K562 (cell line): ENCODE measurements at regions not wholly inside any gene's neighbourhood (a gene's known extent, or its start where the extent isn't known, plus 50 kb on each side); places are given as distances from the start of the nearest gene placed in this dataset.
A peak's percentile ranks its signal among the peaks of the same experiment; 100 is the strongest.

Experiments used
- BHLHE40 ChIP-seq: IDR thresholded peaks from 2 replicates; pipeline ENCODE4 v1.6.1; 2011; ENCODE audit warnings: low read length, improper control_type of control experiment
- CREB1 ChIP-seq, 2 experiments: sonication (generic) in 1 of 2; formaldehyde crosslinking in 1 of 2; IDR thresholded peaks; 2 replicates each; pipeline versions ENCODE4 v1.6.1 to v1.8.0; 2012 to 2022; ENCODE audit warnings: inconsistent platforms in 1 of 2, mild to moderate bottlenecking in 1 of 2, missing genetic modification reagents in 1 of 2, moderate library complexity in 1 of 2
- CREM ChIP-seq: IDR thresholded peaks from 2 replicates; pipeline ENCODE4 v1.6.1; 2014; ENCODE audit warnings: antibody characterized with exemption, low read depth
- ETV5 ChIP-seq: sonication (generic); formaldehyde crosslinking; IDR thresholded peaks from 2 replicates; pipeline ENCODE4 v1.4.0; 2020; ENCODE audit warnings: low read depth, mild to moderate bottlenecking, missing genetic modification reagents
- MCM7 ChIP-seq, 2 experiments: fragments of 450-650 bp; IDR thresholded peaks; 2 replicates each; pipeline ENCODE4 v1.6.1; 2016 to 2018
- POLR2G ChIP-seq: fragments of 200-400 bp; formaldehyde crosslinking; IDR thresholded peaks from 2 replicates; pipeline ENCODE4 v1.6.1; 2017; ENCODE audit warnings: low read depth, mild to moderate bottlenecking, antibody characterized with exemption, low read length, moderate library complexity
- TCF7 ChIP-seq: sonication (generic); IDR thresholded peaks from 2 replicates; pipeline ENCODE4 v1.6.1; 2016; ENCODE audit warnings: antibody characterized with exemption, borderline replicate concordance
- ZNF165 ChIP-seq: fragments of 250-450 bp; sonication (Bioruptor Pico); IDR thresholded peaks from 2 replicates; pipeline ENCODE4 v1.4.0; 2020; ENCODE audit warnings: borderline replicate concordance
- ZNF263 ChIP-seq: sonication (generic); formaldehyde crosslinking; IDR thresholded peaks from 2 replicates; pipeline ENCODE4 v1.8.0; 2022; ENCODE audit warnings: mild to moderate bottlenecking, missing genetic modification reagents, borderline replicate concordance
- ZNF766 ChIP-seq: fragments of 200-800 bp; sonication (Bioruptor generic); conservative IDR thresholded peaks from 2 replicates; pipeline ENCODE4 v1.6.1; 2016; ENCODE audit warnings: missing genetic modification characterization, missing compliant biosample characterization
- TF ChIP-seq, protein P1 (sequence below): fragments of 450-650 bp; IDR thresholded peaks from 2 replicates; pipeline ENCODE4 v1.6.1; 2016; ENCODE audit warnings: mild to moderate bottlenecking, moderate library complexity
- TF ChIP-seq, protein P2 (sequence below): fragments of 450-650 bp; IDR thresholded peaks from 2 replicates; pipeline ENCODE4 v1.6.1; 2018; ENCODE audit not compliant: partially characterized antibody

DNA sequence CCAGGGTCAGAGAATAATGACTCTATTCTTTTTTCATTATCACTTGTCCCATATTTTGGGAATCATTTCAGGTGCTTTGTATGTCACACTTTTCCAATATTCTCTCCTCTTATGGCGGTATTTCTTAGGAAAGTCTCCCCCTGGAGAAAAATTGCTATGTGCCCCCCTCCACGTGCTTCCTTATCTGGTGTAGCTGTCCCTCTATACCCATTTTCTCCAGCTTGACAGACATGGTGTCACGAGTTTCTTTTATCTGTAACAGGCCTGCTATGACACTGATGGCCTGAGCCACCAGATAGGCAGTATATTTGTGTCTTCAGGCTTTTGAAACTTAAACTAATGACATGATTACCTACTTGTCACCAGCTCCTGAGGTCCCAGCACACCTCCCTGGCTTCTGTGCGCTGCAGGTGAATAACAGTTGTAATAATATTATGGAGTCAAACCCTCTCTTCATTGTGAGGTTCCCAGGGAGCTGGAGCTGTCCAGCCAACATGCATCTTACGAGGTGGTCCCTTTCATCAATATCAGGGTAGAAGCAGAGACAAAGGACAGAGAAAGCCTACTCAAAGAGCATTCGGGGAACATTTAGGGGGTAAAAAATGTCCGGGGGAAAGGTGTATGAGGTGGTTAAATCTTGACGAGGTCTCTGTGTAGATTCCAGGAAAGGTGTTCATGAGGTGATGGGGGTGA lies 71.2 kb upstream of the DUSP10 start (continued):
- TF ChIP-seq, protein P1, sequence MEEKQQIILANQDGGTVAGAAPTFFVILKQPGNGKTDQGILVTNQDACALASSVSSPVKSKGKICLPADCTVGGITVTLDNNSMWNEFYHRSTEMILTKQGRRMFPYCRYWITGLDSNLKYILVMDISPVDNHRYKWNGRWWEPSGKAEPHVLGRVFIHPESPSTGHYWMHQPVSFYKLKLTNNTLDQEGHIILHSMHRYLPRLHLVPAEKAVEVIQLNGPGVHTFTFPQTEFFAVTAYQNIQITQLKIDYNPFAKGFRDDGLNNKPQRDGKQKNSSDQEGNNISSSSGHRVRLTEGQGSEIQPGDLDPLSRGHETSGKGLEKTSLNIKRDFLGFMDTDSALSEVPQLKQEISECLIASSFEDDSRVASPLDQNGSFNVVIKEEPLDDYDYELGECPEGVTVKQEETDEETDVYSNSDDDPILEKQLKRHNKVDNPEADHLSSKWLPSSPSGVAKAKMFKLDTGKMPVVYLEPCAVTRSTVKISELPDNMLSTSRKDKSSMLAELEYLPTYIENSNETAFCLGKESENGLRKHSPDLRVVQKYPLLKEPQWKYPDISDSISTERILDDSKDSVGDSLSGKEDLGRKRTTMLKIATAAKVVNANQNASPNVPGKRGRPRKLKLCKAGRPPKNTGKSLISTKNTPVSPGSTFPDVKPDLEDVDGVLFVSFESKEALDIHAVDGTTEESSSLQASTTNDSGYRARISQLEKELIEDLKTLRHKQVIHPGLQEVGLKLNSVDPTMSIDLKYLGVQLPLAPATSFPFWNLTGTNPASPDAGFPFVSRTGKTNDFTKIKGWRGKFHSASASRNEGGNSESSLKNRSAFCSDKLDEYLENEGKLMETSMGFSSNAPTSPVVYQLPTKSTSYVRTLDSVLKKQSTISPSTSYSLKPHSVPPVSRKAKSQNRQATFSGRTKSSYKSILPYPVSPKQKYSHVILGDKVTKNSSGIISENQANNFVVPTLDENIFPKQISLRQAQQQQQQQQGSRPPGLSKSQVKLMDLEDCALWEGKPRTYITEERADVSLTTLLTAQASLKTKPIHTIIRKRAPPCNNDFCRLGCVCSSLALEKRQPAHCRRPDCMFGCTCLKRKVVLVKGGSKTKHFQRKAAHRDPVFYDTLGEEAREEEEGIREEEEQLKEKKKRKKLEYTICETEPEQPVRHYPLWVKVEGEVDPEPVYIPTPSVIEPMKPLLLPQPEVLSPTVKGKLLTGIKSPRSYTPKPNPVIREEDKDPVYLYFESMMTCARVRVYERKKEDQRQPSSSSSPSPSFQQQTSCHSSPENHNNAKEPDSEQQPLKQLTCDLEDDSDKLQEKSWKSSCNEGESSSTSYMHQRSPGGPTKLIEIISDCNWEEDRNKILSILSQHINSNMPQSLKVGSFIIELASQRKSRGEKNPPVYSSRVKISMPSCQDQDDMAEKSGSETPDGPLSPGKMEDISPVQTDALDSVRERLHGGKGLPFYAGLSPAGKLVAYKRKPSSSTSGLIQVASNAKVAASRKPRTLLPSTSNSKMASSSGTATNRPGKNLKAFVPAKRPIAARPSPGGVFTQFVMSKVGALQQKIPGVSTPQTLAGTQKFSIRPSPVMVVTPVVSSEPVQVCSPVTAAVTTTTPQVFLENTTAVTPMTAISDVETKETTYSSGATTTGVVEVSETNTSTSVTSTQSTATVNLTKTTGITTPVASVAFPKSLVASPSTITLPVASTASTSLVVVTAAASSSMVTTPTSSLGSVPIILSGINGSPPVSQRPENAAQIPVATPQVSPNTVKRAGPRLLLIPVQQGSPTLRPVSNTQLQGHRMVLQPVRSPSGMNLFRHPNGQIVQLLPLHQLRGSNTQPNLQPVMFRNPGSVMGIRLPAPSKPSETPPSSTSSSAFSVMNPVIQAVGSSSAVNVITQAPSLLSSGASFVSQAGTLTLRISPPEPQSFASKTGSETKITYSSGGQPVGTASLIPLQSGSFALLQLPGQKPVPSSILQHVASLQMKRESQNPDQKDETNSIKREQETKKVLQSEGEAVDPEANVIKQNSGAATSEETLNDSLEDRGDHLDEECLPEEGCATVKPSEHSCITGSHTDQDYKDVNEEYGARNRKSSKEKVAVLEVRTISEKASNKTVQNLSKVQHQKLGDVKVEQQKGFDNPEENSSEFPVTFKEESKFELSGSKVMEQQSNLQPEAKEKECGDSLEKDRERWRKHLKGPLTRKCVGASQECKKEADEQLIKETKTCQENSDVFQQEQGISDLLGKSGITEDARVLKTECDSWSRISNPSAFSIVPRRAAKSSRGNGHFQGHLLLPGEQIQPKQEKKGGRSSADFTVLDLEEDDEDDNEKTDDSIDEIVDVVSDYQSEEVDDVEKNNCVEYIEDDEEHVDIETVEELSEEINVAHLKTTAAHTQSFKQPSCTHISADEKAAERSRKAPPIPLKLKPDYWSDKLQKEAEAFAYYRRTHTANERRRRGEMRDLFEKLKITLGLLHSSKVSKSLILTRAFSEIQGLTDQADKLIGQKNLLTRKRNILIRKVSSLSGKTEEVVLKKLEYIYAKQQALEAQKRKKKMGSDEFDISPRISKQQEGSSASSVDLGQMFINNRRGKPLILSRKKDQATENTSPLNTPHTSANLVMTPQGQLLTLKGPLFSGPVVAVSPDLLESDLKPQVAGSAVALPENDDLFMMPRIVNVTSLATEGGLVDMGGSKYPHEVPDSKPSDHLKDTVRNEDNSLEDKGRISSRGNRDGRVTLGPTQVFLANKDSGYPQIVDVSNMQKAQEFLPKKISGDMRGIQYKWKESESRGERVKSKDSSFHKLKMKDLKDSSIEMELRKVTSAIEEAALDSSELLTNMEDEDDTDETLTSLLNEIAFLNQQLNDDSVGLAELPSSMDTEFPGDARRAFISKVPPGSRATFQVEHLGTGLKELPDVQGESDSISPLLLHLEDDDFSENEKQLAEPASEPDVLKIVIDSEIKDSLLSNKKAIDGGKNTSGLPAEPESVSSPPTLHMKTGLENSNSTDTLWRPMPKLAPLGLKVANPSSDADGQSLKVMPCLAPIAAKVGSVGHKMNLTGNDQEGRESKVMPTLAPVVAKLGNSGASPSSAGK: peak; percentile 46
- TF ChIP-seq ZNF263 (CRISPR knock-in tag) (no peak), POLR2G (no peak), TCF7 (no peak), CREB1 (IDR thresholded peaks at IDR 0.05) (no peak), CREB1 (CRISPR knock-in tag; IDR thresholded peaks at IDR 0.05) (no peak), ETV5 (CRISPR knock-in tag) (no peak), ZNF165 (CRISPR knock-in tag) (no peak), MCM7 (IDR thresholded peaks at IDR 0.05) (no peak), ZNF766 (CRISPR knock-in tag) (peak; percentile 65; the same call in 1 of the 2 replicates), BHLHE40 (peak; percentile 83), CREM (no peak)
- TF ChIP-seq, protein P2, sequence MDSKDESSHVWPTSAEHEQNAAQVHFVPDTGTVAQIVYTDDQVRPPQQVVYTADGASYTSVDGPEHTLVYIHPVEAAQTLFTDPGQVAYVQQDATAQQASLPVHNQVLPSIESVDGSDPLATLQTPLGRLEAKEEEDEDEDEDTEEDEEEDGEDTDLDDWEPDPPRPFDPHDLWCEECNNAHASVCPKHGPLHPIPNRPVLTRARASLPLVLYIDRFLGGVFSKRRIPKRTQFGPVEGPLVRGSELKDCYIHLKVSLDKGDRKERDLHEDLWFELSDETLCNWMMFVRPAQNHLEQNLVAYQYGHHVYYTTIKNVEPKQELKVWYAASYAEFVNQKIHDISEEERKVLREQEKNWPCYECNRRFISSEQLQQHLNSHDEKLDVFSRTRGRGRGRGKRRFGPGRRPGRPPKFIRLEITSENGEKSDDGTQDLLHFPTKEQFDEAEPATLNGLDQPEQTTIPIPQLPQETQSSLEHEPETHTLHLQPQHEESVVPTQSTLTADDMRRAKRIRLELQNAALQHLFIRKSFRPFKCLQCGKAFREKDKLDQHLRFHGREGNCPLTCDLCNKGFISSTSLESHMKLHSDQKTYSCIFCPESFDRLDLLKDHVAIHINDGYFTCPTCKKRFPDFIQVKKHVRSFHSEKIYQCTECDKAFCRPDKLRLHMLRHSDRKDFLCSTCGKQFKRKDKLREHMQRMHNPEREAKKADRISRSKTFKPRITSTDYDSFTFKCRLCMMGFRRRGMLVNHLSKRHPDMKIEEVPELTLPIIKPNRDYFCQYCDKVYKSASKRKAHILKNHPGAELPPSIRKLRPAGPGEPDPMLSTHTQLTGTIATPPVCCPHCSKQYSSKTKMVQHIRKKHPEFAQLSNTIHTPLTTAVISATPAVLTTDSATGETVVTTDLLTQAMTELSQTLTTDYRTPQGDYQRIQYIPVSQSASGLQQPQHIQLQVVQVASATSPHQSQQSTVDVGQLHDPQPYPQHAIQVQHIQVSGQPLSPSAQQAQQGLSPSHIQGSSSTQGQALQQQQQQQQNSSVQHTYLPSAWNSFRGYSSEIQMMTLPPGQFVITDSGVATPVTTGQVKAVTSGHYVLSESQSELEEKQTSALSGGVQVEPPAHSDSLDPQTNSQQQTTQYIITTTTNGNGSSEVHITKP: no peak
